CMK (cell line): ENCODE measurements at regions not wholly inside any gene's neighbourhood (a gene's known extent, or its start where the extent isn't known, plus 50 kb on each side); places are given as distances from the start of the nearest gene placed in this dataset.

Experiments used
- DNase-seq: peaks from one replicate; pipeline ENCODE4 v3.0.0-alpha.2; 2010; ENCODE audit warnings: low read depth

DNA sequence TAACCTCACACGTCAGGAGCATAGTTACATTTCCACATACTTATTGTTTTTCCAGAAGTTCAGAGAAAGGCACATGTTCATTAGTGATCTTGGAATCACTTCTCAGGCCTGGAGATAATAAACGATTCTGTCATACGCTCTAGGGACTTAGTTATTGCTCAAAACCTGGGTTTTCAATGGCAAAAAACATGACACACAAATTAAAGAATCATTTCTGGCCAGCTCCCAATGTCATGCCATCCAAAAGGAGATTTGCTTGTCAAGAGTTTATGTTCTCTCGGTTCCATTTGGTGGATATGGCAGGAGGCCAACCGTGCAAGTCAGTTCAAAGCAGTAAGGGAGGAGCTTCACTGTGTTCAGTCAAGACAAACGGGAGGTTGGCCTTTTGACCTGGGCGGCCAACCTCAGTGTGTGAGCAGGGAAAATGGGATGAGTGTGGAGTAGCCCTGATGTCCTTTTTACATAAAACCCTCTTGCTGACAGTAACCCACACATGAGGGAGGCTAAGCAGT, 123.4 kb downstream of the NXNL2 start:
- DNase-seq = no peak

DNA sequence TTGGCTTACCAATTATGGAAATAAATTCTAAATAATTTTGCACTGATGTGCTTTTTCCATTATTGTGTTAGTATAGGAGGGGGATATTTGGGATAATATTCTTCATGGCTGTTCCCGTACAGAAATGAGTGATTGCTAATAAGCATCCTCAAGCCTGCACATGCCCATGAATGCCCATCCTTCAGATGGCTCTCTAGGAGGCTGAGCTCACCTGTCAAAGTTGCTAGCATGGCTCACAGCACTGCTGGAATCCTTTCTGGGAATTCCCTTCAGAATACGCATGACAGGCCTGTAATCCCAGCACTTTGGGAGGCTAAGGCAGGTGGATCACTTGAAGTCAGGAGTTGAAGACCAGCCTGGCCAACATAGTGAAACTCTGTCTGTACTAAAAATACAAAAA, 124.1 kb downstream of the NXNL2 start:
- DNase-seq = no peak

DNA sequence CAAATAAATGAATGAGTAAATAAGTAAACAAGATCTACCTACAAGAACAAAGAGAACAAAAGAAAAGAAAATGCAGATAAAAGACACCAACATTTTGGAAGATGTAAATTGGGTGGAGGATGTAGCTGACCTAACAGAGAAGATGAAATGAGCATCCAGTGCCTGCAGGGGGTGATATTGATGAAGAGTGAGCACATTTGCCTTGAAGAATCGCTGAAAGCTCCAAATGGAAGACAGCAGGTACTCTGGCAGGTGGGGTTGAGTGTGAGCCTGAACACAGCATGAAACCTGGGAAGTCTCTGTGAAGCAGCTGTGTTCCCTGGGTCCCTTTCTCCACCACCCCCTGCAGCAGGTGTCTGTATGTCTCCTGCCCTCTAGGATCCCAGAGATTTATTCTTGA, 125.6 kb downstream of the NXNL2 start:
- DNase-seq = no peak

DNA sequence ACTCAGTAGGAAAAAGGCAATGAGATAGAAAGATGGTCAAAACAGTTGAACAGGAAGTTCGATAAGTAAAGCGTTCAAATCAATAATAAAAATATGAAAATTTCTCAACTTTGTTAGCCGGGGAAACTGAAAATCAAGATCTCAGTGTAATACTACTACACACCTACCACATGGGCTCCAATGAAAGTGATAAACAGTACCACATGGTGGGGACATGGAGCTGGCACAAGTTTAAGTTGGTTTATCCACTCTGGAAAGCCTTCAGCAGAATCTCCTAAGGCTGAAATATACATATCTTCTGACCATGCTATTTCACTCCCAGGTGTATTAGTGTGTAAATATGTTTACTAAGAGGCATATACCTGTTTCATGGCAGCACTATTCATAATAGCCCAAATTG, 126.8 kb downstream of the NXNL2 start:
- DNase-seq = no peak

DNA sequence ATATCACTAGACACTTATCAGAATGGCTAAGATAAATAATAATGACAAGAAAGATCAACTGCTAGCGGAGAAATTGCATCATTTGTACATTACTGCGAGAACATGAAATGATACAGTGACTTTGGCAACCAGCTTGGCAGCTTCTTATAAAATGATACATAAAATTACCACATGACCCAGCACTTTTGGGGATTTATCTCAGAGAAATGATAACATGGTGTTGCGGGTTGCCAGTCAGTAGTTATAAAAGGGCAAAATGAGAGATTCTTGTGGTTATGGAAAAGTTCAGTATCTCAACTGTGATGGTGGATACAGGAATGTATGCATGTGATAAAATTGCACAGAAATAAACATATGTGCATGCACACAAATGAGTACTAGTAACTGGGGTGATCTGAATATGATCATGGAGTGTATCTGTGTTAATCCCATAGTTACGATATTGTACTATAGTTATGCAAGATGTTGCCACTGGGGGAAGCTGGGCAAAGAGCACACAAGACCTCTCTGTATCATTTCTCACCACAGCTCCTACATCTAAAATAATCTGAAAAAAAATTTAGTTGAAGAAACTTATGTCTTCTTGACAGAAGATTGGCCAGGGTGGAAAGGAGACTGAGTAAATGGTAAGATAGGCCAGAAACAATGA, 128.9 kb downstream of the NXNL2 start:
- DNase-seq = no peak

DNA sequence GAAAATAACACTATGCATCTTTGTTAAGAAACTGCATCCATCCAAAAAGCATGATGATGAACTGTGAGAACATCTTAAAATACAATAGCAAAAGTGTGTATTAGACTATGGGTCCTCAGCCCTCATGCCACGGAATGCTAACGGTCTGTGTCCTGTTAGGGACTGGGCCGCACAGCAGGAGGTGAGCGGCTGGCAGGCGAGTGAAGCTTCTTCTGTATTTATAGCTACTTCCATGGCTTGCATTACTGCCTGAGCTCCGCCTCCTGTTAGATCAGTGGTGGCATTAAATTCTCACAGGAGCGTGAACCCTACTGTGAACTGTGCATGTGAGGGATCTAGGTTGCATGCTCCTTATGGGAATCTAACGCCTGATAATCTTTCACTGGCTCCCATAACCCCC, 129.8 kb downstream of the NXNL2 start:
- no peak for DNase-seq

DNA sequence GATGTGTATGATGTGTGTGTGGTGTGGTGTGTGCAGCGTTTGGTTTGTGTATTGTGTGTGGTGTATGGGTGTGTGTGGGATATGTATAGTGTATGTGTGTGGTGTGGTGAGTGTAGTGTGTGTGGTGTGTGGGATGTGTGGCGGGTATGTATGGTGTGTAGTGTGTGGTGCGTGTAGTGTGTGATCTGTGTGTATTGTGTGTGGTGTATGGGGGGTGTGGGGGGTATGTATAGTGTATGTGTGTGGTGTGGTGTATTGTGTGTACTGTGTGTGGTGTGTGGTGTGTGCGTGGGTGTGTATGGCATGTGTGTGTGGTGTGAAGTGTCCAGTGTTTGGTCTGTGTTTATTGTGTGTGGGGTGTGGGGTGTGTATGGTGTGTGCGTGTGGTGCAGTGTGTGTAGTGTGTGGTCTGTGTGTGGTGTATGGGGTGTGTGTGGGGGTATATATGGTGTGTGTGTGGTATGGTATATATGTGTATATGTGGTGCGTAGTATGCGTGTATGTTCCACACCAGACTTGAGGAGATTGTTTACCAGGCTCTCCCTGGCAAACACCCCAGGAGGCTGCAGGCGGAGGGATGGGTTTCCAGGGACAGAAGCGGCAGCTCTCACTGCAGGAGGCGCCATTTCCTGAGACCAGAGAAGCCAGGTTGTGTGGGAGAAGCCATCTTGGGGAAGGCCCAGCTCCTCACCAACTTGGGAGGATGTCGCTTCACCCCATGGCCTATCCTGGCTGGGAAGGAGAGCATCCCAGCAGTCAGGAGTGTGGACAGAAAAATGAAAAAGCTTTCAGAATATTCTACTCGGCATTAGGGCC, 138.1 kb downstream of the NXNL2 start:
- DNase-seq = no peak

DNA sequence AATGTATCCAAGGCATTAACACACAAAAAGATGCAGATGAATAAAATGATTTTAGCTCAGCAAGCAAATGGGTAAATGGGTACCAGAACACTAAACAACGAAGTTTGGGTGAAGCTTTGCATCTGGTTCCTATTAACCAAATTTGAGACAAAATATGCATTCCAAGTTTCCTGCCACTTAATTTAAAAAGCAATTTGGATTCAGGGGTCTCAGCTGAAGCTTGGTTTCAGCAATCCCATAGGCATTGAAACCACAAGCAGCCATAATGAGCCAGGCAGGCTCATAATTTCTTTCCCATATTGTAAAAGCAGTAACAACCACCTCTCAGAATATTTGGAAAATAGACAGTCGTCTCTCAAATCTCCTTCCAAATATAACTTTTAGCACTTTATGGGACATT, 138.9 kb downstream of the NXNL2 start:
- no peak for DNase-seq

DNA sequence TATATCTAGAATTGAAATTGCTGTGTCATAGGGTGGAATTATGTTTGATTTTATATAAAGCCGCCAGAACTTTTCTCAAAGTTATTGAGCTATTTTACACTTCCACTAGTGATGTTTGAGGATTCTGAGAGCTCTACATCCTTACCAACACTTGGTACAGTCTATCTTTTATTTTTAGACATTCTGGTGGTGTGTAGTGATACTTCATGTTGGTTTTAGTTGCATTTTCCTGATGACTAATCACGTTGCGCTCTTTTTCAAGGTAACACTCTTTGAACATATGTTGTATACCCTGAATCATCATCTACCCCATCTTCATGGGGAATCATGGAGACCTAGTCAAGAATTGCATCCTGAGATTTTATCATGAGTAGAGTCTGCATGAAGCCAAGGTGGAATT, 141.7 kb downstream of the NXNL2 start:
- no peak for DNase-seq

DNA sequence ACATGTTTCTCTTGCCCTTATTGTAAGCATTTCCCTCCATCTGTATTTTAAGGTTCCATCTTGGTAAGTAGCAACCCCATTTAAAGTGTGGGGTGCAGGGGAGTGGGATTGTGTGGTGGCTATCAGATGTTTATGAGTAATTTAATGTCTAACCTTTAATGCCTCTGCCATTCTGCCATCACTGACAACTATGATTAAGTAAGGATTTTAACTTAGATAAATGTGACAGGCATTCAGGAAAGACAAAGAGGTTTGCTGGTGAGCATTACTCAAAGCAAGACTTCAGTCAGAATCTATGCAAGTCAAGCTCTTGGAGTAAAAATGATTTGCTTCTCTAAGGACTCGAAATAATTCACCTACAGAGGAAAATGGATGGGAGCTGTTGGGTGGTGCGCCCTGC, 143.0 kb downstream of the NXNL2 start:
- no peak for DNase-seq

DNA sequence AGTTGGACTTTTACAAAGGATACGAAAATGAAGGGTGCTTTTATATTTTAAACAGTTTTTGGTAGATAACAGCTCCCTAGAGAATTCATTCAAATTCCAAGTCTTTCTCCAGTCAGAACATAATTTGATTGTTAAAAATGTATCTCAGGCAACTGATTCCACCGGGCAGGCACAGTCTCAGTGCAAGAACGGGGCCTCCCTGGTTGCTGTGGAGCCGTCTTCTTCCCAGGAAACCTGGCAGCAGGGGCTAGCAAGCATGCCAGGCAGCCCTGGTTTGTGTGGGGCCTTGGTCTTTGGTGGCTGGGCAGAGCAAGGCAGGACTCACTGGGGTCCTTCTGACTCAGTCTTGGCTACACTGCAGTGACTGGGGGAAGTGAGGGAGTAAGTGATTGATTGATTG, 143.5 kb downstream of the NXNL2 start:
- DNase-seq = no peak

DNA sequence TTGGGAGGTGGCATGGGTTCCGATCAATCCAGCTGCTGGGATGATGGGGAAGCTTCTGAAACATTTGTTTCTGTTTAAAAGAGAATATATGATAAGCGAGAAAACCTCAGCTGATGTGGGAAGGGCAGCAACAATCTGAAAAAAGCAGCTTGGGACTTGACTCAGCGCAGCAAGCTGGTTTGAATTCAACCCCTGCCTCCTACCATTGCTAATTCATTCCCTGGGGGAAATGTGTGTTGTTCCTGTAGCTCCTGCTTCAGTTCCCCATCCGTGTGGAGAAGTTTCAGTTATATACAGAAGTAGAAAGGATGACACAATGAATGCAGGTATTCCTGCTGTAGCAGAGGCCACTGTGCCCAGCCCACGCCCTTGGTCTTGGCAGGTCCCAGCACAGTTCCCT, 145.1 kb downstream of the NXNL2 start:
- no peak for DNase-seq

DNA sequence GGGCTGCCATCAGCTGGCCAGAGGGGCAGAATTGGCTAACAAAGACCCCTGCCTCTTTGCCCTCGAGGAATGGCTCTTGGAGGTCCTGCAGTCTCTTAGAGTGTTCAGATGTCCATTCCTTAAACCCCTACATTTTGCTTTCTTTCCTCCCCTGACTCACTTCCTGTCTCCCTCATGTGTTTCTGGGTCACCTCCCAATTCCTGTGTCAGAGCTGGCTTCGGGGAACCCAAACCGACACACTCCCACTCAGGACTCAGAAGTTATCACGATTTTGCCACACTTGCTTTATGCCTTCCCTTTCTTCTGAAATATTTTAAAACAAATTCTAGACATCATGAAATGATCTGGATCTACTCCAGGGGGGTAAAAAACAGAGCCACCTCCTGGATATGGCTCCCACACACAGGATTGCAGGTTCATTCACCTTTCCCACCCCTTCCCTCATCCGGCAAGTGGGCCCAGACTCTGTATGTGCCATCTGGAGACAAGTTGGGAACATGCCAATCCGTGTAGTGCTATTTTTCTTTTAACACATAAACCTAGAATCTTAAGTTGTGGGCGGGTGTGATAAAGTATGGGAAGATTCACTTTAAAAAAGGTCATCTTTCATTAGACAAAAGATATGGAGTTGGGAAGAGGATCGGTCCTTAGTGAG, 145.7 kb downstream of the NXNL2 start:
- DNase-seq = no peak

DNA sequence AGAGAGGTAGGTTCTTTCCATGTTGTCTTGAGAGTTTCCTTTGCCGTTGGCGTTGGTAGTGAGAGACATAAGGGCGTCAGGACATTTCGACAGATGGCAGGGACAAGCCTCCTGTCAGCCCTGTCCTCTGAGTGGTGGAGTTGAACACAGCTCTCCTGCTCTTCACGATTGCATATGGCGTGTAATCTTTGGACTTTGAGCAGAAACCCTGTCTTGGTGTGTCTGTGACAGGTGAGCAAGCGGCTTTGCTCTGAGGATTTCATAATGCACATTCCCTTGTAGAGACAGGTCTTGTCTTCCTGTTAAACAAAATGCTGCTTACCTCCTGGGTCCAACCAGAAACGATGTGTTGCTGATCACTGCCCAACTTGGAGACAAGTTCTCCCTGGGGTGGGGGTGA, 146.5 kb downstream of the NXNL2 start:
- no peak for DNase-seq

DNA sequence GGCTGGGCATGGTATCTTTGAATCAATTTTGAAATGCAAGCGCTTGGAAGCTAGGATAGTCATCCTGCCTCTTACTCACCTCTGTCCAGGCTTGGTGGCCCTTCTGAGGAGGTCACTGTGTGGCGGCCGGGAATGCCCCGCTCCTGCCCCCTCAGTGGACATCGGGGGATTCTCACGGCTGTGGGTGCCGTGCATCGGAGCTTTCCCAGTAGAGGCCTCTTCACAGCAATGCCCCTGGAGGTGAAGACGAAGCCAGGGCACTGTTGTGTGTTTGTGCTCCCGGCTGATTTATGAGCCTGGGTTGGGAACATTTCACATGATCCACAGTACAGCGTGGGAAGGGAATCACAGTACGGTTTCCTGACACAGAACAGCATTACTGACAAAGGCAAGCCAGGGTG, 147.5 kb downstream of the NXNL2 start:
- DNase-seq = no peak

DNA sequence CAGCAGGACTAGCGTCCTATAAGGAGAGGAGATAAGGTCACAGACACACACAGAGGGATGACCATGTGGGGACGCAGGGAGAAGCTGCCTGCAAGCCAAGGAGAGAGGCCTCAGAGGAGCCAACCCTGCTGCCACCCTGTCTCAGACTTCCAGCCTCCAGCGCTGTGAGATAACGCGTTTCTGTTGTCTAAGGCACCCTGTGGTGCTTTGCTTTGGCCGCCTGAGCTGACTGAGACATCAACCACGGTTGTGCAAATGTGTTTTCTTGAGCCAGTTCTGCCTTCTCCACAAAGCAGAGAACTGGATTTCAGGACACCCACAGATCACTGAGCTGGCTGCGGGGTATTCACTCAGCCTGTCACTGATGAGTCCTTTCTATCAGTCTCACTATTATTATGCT, 149.1 kb downstream of the NXNL2 start:
- no peak for DNase-seq

DNA sequence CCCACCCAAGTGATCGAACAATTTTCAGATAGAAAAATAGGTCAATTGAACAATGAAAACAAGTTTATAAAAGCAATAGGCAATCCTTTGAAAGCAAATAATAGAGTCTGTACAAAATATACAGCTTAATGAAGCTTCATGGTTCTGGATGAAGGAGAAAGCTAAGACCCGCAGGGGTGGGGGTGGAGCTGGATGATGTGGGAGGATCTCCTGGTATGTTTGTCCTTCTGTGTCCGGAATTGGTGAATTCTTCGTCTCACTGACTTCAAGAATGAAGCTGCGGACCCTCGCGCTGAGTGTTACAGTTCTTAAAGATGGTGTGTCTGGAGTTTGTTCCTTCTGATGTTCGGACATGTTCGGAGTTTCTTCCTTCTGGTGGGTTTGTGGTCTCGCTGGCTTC, 149.9 kb downstream of the NXNL2 start:
- DNase-seq = no peak

DNA sequence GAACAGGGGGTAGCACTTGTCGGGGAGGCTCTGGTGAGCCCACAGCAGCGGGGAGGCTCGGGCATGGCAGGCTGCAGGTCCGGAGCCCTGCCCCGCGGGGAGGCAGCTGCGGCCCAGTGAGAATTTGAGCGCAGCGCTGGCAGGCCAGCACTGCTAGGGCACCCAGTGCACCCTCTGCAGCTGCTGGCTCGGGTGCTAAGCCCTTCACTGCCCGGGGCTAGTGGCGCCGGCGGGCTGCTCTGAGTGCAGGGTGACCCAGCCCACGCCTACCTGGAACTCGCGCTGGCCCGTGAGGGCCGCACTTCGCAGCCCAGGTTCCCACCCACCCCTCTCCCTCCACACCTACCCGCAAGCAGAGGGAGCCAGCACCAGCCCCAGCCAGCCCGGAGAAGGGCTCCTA, 151.0 kb downstream of the NXNL2 start:
- DNase-seq = no peak

DNA sequence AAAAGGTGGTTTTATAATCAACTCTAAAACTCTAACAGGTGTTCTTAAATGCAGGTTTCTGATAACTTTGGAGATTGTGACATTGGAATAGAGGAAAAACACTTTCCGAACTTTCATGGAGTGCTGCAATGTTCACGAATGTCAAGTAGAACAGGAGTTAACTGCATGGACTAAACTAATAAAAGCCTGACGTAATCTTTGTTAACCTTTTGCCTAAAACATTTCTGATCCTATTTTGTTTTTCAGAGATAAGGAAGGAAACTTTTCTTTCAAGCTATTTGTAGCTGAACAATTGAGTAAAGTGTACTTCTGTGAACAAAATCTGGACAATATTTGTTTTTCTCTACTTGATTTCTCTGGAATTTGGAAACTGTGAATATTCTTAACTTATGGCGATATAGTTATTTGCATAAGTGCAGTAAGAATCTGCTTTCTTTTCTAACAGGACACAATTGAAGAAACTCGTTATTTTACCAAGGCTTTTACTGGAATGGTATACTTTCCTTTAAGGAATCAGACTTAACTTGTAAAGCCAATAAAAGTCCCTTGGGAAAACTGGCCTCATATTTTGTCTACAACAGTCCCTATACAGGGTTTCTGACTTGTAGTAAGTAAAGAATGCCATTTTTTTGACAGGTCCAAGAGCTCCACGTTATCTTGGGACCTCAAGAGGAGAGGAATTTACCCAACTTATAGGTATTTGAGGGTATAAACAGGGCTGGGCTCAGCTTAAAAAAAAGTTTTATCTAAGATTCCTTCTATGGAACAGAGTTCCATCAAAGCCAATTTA, 154.7 kb downstream of the NXNL2 start:
- DNase-seq = no peak

DNA sequence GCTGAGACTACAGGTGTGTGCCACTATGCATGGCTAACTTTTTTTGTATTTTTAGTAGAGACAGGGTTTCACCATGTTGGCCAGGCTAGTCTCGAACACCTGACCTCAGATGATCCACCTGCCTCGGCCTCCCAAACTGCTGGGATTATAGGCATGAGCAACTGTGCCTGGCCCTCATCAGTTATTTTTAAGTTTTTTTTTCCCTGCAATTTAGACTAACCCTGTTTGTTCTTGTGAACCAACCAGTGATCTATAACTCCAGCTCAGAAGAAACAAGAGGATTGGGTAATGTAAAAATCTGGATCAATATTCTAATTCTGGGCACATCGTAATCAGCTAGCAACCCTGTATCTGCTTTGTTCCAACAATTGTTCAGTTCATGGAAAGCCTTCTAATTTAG, 155.7 kb downstream of the NXNL2 start:
- no peak for DNase-seq

DNA sequence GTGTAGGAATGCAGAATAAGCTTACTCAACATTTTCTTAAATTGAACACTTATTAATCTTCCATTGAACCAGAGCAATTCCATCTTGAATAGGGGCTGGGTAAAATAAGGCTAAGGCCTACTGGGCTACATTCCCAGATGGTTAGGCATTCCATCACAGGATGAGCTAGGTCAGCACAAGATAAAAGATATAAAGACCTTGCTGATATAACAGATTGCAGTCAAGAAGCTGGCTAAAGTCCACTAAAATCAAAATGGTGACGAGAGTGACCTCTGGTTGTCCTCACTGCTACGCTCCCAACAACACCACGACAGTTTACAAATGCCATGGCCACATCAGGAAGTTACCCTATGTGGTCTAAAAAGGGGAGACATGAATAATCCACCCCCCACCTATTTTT, 156.1 kb downstream of the NXNL2 start:
- DNase-seq = no peak

DNA sequence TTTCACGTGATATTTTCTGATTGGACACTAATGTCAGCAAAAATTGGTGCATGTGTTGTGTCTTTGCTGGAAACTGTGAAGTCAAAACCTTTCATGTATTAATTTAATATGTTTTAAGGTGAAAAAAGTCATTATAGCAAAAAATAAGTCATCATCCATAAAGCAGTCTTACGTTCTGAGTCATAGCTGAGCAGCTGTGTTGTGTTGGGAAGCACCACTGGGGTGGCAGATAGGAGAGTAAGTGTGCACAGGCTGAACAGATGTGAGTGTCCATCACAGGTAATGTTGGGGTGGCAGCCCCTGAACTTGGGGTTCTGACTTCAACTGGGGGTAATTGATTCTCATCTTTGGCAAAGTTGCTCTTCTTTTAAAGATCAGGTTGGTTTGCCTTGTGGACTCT, 156.8 kb downstream of the NXNL2 start:
- no peak for DNase-seq
